Small intestine (tissue), 7 donors: ENCODE measurements at regions not wholly inside any gene's neighbourhood (a gene's known extent, or its start where the extent isn't known, plus 50 kb on each side); places are given as distances from the start of the nearest gene placed in this dataset.

Source experiments
- DNase-seq, 2 donors: peaks; one replicate each; pipeline versions ENCODE4 v3.0.0 to v3.0.0-alpha.2; 2013
- FAIRE-seq: peaks from 2 replicates; lab custom pipeline; 2012; peaks lifted over from hg19 to GRCh38; lab: Jason Lieb, UNC
- H3K27ac ChIP-seq, 3 donors: one replicate each; pipeline ENCODE4 v1.5.1; 2013; ENCODE audit warnings: low read length in 2 of 3, mild to moderate bottlenecking in 2 of 3, control low read depth in 1 of 3, inconsistent platforms in 1 of 3, low read depth in 1 of 3, moderate library complexity in 1 of 3
- H3K27me3 ChIP-seq, 3 donors: one replicate each; pipeline ENCODE4 v1.6.1; 2013; ENCODE audit warnings: low read length in 3 of 3, inconsistent platforms in 1 of 3; ENCODE audit not compliant: control insufficient read depth in 3 of 3, insufficient read depth in 3 of 3
- H3K36me3 ChIP-seq, 3 donors: one replicate each; pipeline ENCODE4 v1.6.1; 2013; ENCODE audit warnings: low read length in 3 of 3, inconsistent platforms in 1 of 3, low read depth in 1 of 3, mild to moderate bottlenecking in 1 of 3, moderate library complexity in 1 of 3; ENCODE audit not compliant: control insufficient read depth in 3 of 3, insufficient read depth in 2 of 3
- H3K4me1 ChIP-seq, 3 donors: one replicate each; pipeline ENCODE4 v1.6.1; 2013; ENCODE audit warnings: low read length in 2 of 3, inconsistent platforms in 1 of 3, low read depth in 1 of 3, mild to moderate bottlenecking in 1 of 3, moderate library complexity in 1 of 3; ENCODE audit not compliant: control insufficient read depth in 3 of 3, insufficient read depth in 2 of 3
- H3K4me3 ChIP-seq, 3 donors: one replicate each; pipeline ENCODE4 v1.5.1; 2013; ENCODE audit warnings: low read length in 3 of 3, control low read depth in 1 of 3, inconsistent platforms in 1 of 3, low read depth in 1 of 3, mild to moderate bottlenecking in 1 of 3, moderate library complexity in 1 of 3
- H3K9me3 ChIP-seq, 2 donors: one replicate each; pipeline ENCODE4 v1.6.1; 2013; ENCODE audit warnings: low read depth in 1 of 2, low read length in 1 of 2; ENCODE audit not compliant: control insufficient read depth in 2 of 2, insufficient read depth in 1 of 2
- WGBS, 3 donors: extraction: QIAGEN DNeasy Blood & Tissue Kit; methylation state at CpG; one replicate each; pipeline ENCODE4 v1.1.7; 2013; 5-methylcytosine and 5-hydroxymethylcytosine counted together
- donor health status: healthy with polysubstance abuse.
- donor health status: control.
- donor health status: control.
- donor health status: Bipolar disorder and iron deficiency.
- donor health status: healthy.

- no peaks in the 10 kb centered on the region for H3K9me3 ChIP-seq
- no peaks in the 10 kb centered on the region for H3K27me3 ChIP-seq
- H3K4me3 ChIP-seq = no peak overlapping the region
- H3K27ac ChIP-seq = no peak overlapping the region
- no peaks in the 10 kb centered on the region for H3K36me3 ChIP-seq
- FAIRE-seq (no peak), DNase-seq (no peak)
- H3K4me1 ChIP-seq = no peaks in the 10 kb centered on the region
These were observed 1295.8 kb downstream of the EFNA5 start for GRCh38 chr5:106374956-106375355.

- FAIRE-seq (no peak), DNase-seq (no peak)
- Histone ChIP-seq H3K27ac (no peak overlapping the region), H3K4me1 (no peaks in the 10 kb centered on the region), H3K4me3 (no peak overlapping the region), H3K27me3 (no peaks in the 10 kb centered on the region), H3K36me3 (no peaks in the 10 kb centered on the region), H3K9me3 (peaks cover 0 to 1% of the 10 kb centered on the region in 2 donors)
- WGBS, 3 donors = 47 to 67% (median 52%) methylated on average over 1 of the region's 1 CpG
These were observed 1302.7 kb downstream of the EFNA5 start for GRCh38 chr5:106368021-106368420.

GRCh38 chr5:106367281-106367680, 1303.5 kb downstream of the EFNA5 start:
- no peak overlapping the region for H3K27ac ChIP-seq
- no peak overlapping the region for H3K4me3 ChIP-seq
- H3K9me3 ChIP-seq = peaks cover 0 to 1% of the 10 kb centered on the region in 2 donors
- no peaks in the 10 kb centered on the region for H3K36me3 ChIP-seq
- H3K4me1 ChIP-seq = no peaks in the 10 kb centered on the region
- no peaks in the 10 kb centered on the region for H3K27me3 ChIP-seq
- 52 to 86% (median 79%) methylated on average over 1 of the region's 1 CpG for WGBS, 3 donors
- DNase-seq (no peak), FAIRE-seq (no peak)

- no peaks in the 10 kb centered on the region for H3K27me3 ChIP-seq
- DNase-seq (no peak), FAIRE-seq (no peak)
- H3K4me1 ChIP-seq = no peaks in the 10 kb centered on the region
- peaks cover 0 to 1% of the 10 kb centered on the region in 2 donors for H3K9me3 ChIP-seq
- 79 to 94% (median 91%) methylated on average over 1 of the region's 1 CpG for WGBS, 3 donors
- H3K4me3 ChIP-seq = no peak overlapping the region
- H3K27ac ChIP-seq = no peak overlapping the region
- H3K36me3 ChIP-seq = no peaks in the 10 kb centered on the region
These were observed 1307.2 kb downstream of the EFNA5 start for GRCh38 chr5:106363578-106363977.

GRCh38 chr5:106361905-106362304, 1308.8 kb downstream of the EFNA5 start:
- H3K36me3 ChIP-seq = no peaks in the 10 kb centered on the region
- WGBS, 3 donors = 47 to 85% (median 56%) methylated on average over 1 of the region's 1 CpG
- H3K4me1 ChIP-seq = no peaks in the 10 kb centered on the region
- DNase-seq (no peak), FAIRE-seq (no peak)
- no peaks in the 10 kb centered on the region for H3K27me3 ChIP-seq
- H3K27ac ChIP-seq = no peak overlapping the region
- no peak overlapping the region for H3K4me3 ChIP-seq
- H3K9me3 ChIP-seq = no peaks in the 10 kb centered on the region

- DNase-seq (no peak), FAIRE-seq (no peak)
- Histone ChIP-seq H3K4me1 (no peaks in the 10 kb centered on the region), H3K27ac (no peak overlapping the region), H3K36me3 (no peaks in the 10 kb centered on the region), H3K4me3 (no peak overlapping the region), H3K9me3 (no peaks in the 10 kb centered on the region), H3K27me3 (no peaks in the 10 kb centered on the region)
- WGBS, 3 donors = 69 to 77% (median 76%) methylated on average over 2 of the region's 2 CpGs
These were observed 1339.3 kb downstream of the EFNA5 start for GRCh38 chr5:106331415-106331814.

GRCh38 chr5:106324356-106324755, 1346.4 kb downstream of the EFNA5 start:
- Histone ChIP-seq H3K4me3 (no peak overlapping the region), H3K4me1 (no peaks in the 10 kb centered on the region), H3K27me3 (no peaks in the 10 kb centered on the region), H3K36me3 (no peaks in the 10 kb centered on the region), H3K9me3 (no peaks in the 10 kb centered on the region), H3K27ac (no peak overlapping the region)
- WGBS, 3 donors = 87 to 88% (median 87%) methylated on average over 2 of the region's 2 CpGs
- FAIRE-seq (no peak), DNase-seq (no peak)

GRCh38 chr5:106321242-106321641, 1349.5 kb downstream of the EFNA5 start:
- FAIRE-seq (no peak), DNase-seq (no peak)
- no peaks in the 10 kb centered on the region for H3K36me3 ChIP-seq
- no peak overlapping the region for H3K27ac ChIP-seq
- H3K4me3 ChIP-seq = no peak overlapping the region
- H3K4me1 ChIP-seq = no peaks in the 10 kb centered on the region
- WGBS, 3 donors = 73 to 74% (median 73%) methylated on average over 6 of the region's 6 CpGs
- H3K27me3 ChIP-seq = no peaks in the 10 kb centered on the region
- no peaks in the 10 kb centered on the region for H3K9me3 ChIP-seq

GRCh38 chr5:106314221-106314824, 1356.4 kb downstream of the EFNA5 start:
- H3K27me3 ChIP-seq = no peaks in the 10 kb centered on the region
- H3K27ac ChIP-seq = no peak overlapping the region
- H3K4me3 ChIP-seq = no peak overlapping the region
- H3K36me3 ChIP-seq = no peaks in the 10 kb centered on the region
- no peaks in the 10 kb centered on the region for H3K9me3 ChIP-seq
- FAIRE-seq = no peak
- no peak for DNase-seq
- 35 to 51% (median 44%) methylated on average over 2 of the region's 2 CpGs for WGBS, 3 donors
- H3K4me1 ChIP-seq = no peaks in the 10 kb centered on the region
